ENCODE measurements at regions not wholly inside any gene's neighbourhood (a gene's known extent, or its start where the extent isn't known, plus 50 kb on each side); places are given as distances from the start of the nearest gene placed in this dataset.

- TF ChIP-seq SUZ12 (IDR thresholded peaks at IDR 0.05; ENCODE audit: extremely low read depth, insufficient read depth, insufficient read length) = no peak
- TF ChIP-seq YY1 (IDR thresholded peaks at IDR 0.05; ENCODE audit: insufficient read depth, insufficient read length) = no peak
- no peak for TF ChIP-seq ZNF274 (IDR thresholded peaks at IDR 0.05; ENCODE audit: low read depth, low read length)
Observed at GRCh38 chr12:115324949-115325593, 641.1 kb upstream of the TBX3 start.

Measured in NT2/D1 (cell line).